ENCODE measurements at regions not wholly inside any gene's neighbourhood (a gene's known extent, or its start where the extent isn't known, plus 50 kb on each side); places are given as distances from the start of the nearest gene placed in this dataset.
"Not testable (repeated sequence)": the region's sequence is repeated elsewhere in the genome, so short reads cannot be mapped to it uniquely, and the experiment has no call there.

- peaks cover 25% of the 10 kb centered on the region for H3K9me3 Mint-ChIP-seq
- ATAC-seq: no peak
- TF ChIP-seq NFATC4 (CRISPR knock-in tag; IDR thresholded peaks at IDR 0.05): no peak
- TF ChIP-seq CREB1 (CRISPR knock-in tag; IDR thresholded peaks at IDR 0.05): no peak
- TF ChIP-seq TP53 (CRISPR knock-in tag; IDR thresholded peaks at IDR 0.05): no peak
- no peak for TF ChIP-seq FOXK1 (CRISPR knock-in tag; IDR thresholded peaks at IDR 0.05)
- TF ChIP-seq ETV6 (CRISPR knock-in tag; IDR thresholded peaks at IDR 0.05): no peak
- TF ChIP-seq ZNF396 (CRISPR knock-in tag; IDR thresholded peaks at IDR 0.05; ENCODE audit: borderline replicate concordance): no peak
- no peak for TF ChIP-seq TEAD4 (CRISPR knock-in tag; IDR thresholded peaks at IDR 0.05)
- no peak for TF ChIP-seq ZNF425 (CRISPR knock-in tag; conservative IDR thresholded peaks at IDR 0.05)
- TF ChIP-seq PRDM15 (CRISPR knock-in tag; IDR thresholded peaks at IDR 0.05): no peak
- no peak for TF ChIP-seq ZNF416 (CRISPR knock-in tag; IDR thresholded peaks at IDR 0.05)
- no peak for TF ChIP-seq ZNF263 (CRISPR knock-in tag; IDR thresholded peaks at IDR 0.05; ENCODE audit: low read depth)
- TF ChIP-seq ATF2 (CRISPR knock-in tag; IDR thresholded peaks at IDR 0.05; ENCODE audit: borderline replicate concordance, low read depth): no peak
- no peak for TF ChIP-seq MYBL2 (CRISPR knock-in tag; IDR thresholded peaks at IDR 0.05)
- no peak for TF ChIP-seq E2F1 (CRISPR knock-in tag; IDR thresholded peaks at IDR 0.05)
- no peak for TF ChIP-seq FOXP4 (CRISPR knock-in tag; IDR thresholded peaks at IDR 0.05)
- TF ChIP-seq PRRX2 (CRISPR knock-in tag; IDR thresholded peaks at IDR 0.05): no peak
- 0 out of 2 replicates have a peak, but pooled peaks cover 2% of the 10 kb centered on the region for H3K27me3 Mint-ChIP-seq (ENCODE audit: low read depth)
- ChIA-PET POLR2A (no interaction called here), CTCF (no interaction called here)
- no peak overlapping the region for H3K27ac Mint-ChIP-seq
- H3K4me1 Mint-ChIP-seq: no peaks in the 10 kb centered on the region
- no peak for DNase-seq (ENCODE audit: low spot score)
- no peak overlapping the region for H3K4me3 Mint-ChIP-seq
- peaks cover 18% of the 10 kb centered on the region for H3K36me3 Mint-ChIP-seq
Observed at GRCh38 chr1:68777851-68778250, 281.0 kb upstream of the DEPDC1 start.

GRCh38 chr1:68779841-68780240, 283.0 kb upstream of the DEPDC1 start:
- ATAC-seq; H3K4me1 Mint-ChIP-seq; CTCF ChIA-PET; H3K4me3 Mint-ChIP-seq; DNase-seq (ENCODE audit: low spot score); H3K27ac Mint-ChIP-seq; H3K27me3 Mint-ChIP-seq (ENCODE audit: low read depth); POLR2A ChIA-PET: not testable (repeated sequence)
- H3K36me3 Mint-ChIP-seq: peaks cover 18% of the 10 kb centered on the region
- H3K9me3 Mint-ChIP-seq: peaks cover 25% of the 10 kb centered on the region

Data from WTC11 (cell line).